NOMO-1 (cell line): ENCODE measurements at regions not wholly inside any gene's neighbourhood (a gene's known extent, or its start where the extent isn't known, plus 50 kb on each side); places are given as distances from the start of the nearest gene placed in this dataset.

Experiments
- DNase-seq, 2 experiments: peaks; one replicate each; lab custom pipeline; 2025; ENCODE audit not compliant: unreplicated experiment in 2 of 2; lab: John Stamatoyannopoulos, UW

DNA sequence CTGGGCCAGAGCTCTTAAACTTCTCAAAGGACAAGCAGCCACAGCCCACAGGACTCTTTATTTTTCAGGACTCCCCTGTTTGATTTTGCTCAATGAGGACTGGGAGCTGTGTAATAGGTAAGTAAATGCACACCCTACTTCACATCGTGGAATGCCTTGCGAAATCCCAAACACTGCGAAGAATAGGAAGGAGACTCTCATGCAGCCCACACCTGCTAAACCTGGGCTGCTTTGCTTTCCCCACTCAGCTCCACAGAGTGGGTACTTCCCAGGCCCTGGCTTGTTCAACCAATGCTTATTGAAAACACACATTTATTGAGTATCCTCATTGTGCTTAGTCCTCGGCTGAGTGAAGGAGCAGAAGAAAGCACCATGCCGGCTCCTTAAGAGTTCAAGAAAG is 103.3 kb upstream of the FSTL4 start:
- no peak for DNase-seq

DNA sequence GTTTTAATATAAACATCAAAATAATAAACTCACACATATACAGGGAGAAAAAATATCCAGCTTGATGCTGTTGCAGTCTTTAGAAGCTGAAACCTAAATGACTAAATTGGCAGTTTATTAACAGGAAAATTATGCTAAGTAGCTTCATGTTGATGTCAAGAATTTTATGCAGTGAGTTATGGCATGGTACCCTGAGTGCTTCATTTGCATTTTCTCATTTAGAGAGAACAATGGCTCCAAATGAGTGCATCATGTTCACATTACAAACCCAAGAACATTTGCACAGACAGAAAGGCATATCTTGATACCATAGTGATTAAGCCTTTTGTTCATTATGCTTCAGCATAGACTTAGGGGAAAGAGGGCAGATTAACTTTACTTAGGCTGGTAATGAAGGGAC is 102.9 kb upstream of the FSTL4 start:
- no peak for DNase-seq

GRCh38 chr5:133714161-133714915 is 102.0 kb upstream of the FSTL4 start:
- no peak for DNase-seq

- peak in 1 of 2 experiments; percentile 9 for DNase-seq
These were observed 101.4 kb upstream of the FSTL4 start for GRCh38 chr5:133713751-133714150.

DNA sequence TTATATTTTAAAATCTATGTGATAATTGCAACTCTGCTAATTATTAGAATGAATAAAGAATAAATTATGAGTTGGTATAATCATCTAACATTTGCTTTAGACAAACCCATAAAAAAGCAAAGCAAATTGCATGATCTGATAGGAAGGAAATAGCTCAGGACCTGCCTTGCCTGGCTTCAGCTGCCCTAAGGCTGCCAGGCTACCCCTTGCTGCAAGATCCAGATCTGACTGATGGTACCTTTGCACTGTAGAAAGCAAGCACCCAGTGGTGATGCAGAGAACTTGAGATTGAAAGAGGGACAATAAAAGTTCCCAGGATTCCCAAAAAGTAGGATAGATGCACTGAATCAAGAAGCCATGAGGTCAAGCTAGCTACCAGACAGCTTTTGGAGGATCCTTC is 100.9 kb upstream of the FSTL4 start:
- DNase-seq, result no peak

- no peak for DNase-seq
These were observed 100.2 kb upstream of the FSTL4 start for GRCh38 chr5:133712562-133712961.

- no peak for DNase-seq
These were observed 96.9 kb upstream of the FSTL4 start for GRCh38 chr5:133709209-133709725.

DNA sequence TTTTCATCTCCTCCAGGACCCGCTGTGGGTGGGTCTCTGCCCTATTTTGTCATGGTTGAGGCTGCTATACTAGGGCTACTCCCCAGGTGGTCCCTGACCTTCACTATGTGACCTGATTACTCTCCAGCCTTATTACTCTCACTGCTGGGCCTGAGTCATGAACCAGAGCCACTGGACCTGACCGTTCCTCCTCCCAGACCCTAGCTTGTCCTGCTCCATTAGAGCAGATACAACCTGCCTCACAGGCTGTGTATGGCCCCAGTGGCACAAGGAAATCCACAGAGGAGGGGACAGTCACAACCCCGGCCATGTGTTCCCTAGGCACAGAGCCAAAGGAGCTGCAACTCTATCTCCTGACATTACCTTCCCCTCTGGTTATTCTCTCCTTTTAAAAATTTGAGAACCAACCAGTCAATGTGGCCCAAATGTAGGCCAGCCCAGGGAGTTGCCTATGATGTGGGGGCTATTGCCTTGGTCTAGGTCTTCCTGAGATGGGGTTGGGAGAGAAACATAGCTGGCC is 96.0 kb upstream of the FSTL4 start:
- no peak for DNase-seq

DNA sequence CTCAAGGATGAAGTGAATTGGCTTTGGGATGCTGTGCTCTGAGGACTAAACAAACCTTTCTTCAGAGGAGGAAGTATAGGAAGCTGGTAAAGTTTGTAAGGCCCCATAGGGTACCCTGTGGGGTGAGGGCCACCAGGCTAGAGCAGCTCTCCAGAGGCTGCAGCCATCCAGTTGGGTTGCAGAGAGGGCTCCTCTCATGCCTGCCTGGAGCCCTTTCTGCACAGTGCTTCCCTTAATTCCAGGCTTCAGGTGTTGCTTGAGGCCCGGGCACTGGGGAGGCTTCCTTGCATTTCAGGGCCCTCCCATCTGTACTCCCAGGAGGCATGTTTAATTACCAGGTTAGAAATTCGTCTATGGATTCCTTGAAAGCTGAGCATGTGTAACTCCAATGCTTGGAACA is 95.3 kb upstream of the FSTL4 start:
- no peak for DNase-seq

DNA sequence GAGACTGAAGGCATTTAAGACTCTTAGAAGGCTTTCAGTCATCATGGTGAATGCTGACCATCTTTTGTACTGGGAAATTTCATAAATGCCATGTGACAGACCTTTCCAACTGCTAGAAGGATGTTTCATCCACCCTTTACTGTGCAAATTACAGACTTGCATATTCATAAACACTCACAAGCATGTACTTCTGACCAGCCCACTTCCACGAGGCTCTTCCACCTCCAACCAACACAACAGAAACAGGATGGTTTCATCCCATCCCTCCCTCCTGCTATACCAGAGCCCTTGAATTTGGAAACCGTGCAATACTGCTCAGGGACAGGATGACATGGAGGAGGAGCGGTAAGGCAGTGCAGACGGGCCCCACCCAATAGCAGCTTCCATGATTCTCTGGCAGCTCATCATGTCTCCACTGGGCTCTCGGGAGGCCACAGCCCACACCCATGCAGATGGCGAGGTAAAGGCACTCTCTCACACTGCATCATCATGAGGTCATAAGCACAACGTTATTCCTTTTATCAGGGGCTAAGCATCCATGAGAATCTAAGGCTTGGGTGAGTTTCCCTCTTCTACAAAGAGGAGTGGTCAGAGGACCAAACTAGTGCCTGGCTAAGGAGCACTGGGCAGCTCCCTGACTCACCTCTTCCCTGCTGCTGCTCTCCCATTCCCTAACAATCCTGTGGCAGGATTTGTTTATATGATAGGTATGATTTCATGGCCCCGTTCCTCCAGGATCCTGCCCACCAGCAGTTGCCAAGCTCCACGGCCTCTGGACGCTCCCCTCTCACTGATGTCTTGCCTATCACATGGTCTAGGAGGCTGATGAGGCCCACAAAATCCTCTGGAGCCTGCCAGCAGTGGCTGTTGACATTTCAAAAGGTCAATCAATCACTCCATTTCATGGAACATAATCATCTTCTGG is 94.4 kb upstream of the FSTL4 start:
- no peak for DNase-seq

GRCh38 chr5:133705331-133705730 is 93.0 kb upstream of the FSTL4 start:
- no peak for DNase-seq

DNA sequence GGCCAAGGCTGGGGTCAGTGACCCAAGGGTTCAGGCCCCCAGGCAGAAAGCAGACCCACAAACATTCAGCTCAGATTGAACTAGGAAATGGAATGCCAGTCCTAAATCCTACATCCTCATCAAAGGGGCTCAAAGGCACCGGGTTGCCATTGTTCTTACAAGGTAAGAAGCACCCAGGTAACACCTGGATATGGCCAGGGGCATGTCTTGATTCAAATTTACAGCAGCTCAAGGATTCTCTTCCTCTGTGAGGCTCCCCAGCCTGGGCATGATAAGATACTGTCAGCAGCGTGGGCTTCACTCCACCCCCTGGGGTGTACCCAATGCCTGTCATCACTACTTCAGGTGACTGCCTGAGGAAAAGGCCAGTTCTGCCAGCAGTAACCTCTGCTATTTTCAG is 92.1 kb upstream of the FSTL4 start:
- DNase-seq, result no peak

GRCh38 chr5:133703935-133704334 is 91.6 kb upstream of the FSTL4 start:
- DNase-seq, result no peak

- DNase-seq, result no peak
These were observed 90.7 kb upstream of the FSTL4 start for GRCh38 chr5:133702791-133703770.

- no peak for DNase-seq
These were observed 89.5 kb upstream of the FSTL4 start for GRCh38 chr5:133701871-133702270.

GRCh38 chr5:133700251-133700650 is 87.9 kb upstream of the FSTL4 start:
- no peak for DNase-seq

- no peak for DNase-seq
These were observed 86.5 kb upstream of the FSTL4 start for GRCh38 chr5:133698646-133699526.

- DNase-seq, result no peak
These were observed 85.9 kb upstream of the FSTL4 start for GRCh38 chr5:133698259-133698554.

DNA sequence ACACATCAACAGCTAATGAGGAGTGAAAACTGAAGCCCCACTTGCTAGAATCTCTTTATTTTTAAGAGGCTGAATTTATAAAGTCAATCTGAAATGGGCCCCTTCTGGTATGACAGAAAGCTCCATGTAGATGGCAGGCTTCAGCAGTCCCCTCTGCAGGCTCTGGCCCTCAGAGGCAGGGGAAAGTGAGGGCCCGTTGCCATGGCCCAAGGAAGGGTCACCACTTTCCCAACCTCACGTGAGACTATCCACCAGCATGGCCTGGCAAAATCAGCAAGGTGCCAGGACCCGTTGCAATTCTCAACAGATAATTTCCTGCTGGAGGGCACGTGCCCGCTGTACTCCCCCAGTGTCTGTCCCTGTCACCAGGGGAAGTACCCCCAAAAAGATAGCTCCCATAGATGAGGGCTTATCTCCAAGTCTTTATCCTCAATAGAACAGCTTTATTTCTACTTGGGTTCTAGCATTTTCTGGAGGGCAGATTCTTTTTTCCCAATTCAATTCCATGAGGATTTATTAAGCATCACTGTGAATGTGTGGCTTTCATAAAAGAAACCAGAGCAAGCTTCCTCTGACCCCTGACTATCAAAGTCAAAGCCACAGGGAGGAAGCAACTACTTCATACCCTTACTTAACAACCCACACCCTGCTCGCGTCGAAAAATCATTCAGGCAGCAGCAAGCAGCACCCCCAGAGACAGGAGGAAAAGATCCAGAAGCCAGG is 85.4 kb upstream of the FSTL4 start:
- no peak for DNase-seq
